GM21723 (cell line): ENCODE measurements at regions not wholly inside any gene's neighbourhood (a gene's known extent, or its start where the extent isn't known, plus 50 kb on each side); places are given as distances from the start of the nearest gene placed in this dataset.

ENCODE experiments used
- ATAC-seq: cut with Tn5 transposase; IDR thresholded peaks from one replicate; pipeline ENCODE4 v1.9.1; 2021; ENCODE audit warnings: mild to moderate bottlenecking, moderate library complexity; ENCODE audit not compliant: unreplicated experiment

DNA sequence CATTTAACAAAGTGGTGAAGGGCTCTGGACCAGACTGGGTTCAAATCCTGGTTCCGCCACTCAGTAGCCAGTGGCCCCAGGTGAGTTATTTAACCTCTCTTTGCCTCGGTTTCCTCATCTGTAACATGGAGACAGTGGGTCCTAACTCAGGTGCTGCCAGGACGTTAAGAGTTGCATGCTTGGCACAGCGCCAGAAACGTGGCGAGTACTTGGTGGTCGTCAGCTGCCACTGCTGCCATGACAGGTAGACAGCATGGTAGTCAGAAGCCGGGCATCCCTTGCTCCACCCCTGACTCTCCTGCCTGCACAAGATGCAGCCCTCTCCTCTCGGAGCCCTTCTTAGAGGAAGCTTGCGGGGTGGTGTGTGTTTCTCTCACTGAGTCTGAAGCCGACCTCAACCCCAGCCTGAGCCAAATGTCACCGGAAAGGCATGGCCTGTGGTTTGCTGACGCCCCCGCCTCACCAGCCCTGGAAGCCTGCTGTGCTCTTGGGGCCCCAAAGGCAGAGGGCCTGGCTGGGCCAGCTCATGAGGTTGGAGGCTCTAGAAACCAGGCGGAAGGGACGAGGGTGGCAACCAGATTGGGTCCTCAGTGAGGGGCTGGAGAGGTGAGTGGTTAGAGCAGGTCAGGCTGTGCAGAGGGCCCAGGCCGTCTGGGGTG, 160.8 kb upstream of the TLE3 start:
- peak; percentile 57 for ATAC-seq

DNA sequence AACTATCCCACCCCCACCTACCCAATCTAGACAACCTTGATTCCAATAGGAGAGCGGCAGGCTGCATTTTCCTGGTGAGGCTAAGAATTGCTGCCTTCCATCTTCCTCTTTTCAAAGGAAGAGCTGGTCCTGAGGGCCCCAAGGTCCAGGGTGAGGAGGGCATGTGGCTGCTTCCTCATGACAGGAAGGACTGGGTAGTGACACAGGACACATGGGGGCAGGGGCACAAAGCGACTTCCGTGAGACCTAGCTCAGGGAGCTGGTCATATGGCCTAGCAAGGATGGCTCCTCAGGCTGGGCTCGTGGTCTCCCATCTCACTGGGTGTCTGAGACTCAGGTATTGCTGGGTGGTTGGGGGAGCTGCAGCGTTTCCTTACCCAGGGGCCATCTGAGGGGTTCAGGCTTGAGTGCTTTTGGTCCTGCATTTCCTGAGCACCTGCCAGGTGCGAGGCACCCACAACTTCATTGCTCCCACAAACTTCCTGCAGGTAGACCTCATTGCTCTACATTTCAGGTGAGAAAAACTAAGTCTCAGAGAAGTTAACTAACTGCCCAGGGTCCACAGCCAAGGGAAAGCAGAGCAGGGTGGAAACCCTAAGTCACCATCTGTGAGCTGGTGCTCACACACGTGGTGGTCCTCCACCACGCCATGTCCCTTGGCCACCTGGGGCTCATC, 160.0 kb upstream of the TLE3 start:
- ATAC-seq = no peak

DNA sequence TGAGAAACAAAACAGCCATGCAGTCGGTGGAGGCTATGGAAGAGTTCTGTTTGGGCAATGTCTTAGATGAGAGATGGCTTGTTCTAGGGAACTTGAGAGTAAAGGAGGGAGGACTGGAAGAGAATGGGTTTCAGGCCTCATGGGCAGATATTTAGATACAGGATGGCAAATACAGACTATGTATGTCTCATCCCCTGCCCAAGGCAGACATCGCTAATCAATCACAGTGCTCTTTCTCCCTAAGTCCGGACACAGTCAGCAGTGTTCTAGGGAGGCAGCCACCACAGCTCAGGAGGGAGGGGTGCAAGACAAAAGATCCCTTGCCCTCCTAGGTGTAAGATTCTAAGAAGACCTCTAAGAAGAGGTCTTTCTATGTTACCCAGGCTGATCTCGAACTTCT, 159.3 kb upstream of the TLE3 start:
- ATAC-seq = no peak

DNA sequence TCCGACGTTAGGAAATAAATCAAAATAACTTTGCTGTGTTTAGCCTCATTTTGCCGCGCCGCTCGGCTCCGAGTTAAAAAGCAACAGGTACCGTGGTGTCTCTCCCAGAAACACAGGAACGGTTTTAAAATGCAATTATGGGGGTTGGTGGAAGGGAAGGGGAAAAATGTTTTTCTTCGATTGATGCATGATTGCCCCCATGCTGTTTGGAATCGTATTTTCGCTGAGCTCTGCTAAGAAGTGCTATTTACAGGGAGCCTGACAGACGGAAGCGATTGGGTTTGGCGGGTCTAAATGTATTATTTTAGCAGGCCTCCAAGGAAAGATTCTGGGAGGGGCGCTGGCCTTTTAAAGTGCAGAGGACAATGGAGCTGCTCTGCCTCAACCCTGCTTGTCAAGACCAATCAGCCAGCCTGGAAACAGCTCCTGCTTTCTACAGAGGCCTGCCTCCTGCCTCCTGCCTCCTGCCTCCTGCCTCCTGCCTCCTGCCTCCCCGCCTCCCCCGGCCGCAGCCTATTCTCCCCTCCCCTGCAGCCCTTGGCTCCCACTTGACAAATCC, 156.7 kb upstream of the TLE3 start:
- ATAC-seq = no peak

DNA sequence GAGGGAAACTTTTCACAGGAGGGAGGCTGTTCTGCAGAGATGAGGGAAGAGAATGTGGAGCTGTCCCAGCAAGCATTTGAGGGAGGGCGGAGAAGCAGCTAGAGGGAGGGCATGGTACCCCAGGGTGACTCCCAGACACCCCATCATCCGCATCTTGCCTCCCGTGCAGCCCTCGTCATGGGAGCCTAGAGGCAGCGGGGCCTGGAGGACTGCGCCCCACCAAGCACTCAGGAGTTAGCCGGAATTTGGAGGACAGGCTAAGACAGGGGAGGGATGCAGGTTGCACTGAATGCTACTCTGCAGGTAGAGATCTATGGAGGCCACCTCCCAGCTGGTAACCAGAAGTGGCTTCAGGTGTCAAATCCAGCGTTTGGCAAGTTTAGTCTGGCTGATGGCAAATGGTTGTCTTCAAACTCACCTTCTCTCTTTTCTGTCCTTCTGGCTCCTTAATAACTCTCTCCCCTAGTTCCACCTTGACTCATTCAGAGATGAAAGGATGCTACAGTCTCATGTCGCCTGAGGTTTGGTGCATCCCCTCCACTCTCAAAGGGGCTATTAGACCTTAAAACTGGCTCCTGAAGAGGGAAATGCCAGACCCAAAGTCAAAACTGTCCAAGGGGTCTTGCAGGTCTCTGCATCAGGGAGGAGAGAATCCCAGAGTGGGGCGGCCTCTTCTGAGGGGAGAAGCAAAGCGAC, 155.9 kb upstream of the TLE3 start:
- ATAC-seq = no peak

DNA sequence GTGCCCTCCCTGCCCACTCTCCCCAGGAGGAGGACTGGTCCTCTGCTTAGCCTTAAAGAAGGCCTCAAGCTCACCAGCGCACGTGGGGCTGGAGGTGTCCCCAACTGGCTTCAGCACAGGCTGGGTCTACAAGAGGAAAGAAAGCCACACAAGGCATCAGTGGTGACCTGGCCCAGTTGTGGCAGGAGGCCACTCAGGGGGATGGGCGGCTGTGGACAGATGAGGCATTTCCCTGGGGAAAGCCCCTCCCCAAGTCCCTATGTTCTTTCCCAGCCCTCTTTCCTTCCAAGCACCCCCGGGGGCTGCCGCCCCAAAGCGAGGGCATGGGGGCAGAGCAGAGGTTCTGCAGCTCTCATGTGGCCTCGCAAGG, 155.2 kb upstream of the TLE3 start:
- no peak for ATAC-seq

DNA sequence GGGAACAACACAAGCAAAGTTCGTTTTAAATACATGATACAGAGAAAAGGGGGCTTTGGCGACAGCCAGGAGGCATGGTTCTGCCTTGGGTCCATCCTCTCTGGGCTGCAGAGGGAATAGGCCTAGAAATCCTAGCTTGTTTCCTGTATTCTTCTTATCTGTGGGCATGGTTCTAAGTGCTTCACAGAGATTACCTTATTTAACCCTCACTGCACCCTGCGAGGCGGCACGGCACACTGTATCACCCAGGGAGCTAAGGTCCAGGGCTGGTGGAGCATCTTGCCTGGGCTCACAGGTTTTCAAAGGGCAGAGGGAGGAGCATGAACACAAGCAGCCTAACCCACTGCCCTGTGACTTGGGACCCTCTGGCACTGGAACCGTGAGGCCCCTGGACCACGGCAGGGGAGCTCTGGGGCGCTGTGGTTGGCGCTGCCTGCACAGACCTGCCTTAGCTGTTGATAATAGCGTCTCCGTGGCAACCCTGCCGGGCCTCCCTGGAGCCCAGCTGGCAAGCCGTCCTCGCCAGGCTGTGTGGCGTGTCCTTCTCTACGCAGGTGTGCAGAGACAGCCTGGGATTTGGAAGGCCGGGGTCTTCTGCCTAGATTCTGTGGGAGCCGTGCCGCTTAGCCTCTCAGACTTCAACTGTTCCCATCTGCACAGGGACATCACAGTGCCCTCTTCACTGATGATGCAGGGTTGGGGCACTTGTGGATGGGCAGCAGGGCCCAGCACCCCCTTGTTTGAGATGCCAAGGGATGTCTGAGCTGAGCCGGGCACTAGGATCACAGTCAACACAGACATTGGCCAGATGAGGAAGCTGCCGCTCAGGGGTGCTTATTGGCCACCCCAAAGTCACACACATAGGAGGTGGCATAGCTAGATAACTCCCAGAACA, 154.6 kb upstream of the TLE3 start:
- ATAC-seq = no peak

DNA sequence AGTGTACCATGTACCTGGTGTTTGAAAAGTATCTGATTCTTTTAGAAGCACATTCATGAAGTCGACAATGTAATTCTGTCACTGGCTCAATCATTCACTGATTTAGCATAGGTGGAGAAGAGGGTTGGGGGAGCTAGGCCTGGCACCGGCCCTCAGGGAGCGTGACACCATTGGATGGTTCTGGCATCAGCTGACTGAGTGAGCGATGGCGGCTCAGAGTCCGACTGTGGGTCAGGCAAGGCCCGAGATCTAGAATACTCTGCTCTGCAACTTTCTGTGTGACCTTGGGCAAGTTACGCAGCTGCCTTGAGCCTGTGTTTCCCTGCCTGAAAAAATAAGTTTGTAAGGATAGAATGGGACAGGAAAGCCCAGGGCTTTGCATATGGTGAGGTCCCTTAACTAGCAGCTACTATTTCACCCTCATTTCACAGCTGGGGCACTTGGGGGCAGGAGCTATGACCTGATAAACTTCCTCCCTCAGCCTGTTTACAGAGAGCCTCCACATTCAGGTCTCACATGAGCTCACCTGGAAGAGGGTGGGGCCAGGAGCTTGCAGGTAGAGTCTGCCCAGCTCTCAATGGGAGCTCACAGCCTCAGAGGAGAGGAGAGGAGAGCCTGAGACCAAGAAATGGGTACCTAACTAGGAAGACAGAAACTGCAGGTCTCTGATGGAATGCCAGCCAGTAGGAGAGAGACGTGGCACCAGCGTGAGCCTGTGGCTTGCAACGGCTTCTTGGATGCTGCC, 153.7 kb upstream of the TLE3 start:
- no peak for ATAC-seq

DNA sequence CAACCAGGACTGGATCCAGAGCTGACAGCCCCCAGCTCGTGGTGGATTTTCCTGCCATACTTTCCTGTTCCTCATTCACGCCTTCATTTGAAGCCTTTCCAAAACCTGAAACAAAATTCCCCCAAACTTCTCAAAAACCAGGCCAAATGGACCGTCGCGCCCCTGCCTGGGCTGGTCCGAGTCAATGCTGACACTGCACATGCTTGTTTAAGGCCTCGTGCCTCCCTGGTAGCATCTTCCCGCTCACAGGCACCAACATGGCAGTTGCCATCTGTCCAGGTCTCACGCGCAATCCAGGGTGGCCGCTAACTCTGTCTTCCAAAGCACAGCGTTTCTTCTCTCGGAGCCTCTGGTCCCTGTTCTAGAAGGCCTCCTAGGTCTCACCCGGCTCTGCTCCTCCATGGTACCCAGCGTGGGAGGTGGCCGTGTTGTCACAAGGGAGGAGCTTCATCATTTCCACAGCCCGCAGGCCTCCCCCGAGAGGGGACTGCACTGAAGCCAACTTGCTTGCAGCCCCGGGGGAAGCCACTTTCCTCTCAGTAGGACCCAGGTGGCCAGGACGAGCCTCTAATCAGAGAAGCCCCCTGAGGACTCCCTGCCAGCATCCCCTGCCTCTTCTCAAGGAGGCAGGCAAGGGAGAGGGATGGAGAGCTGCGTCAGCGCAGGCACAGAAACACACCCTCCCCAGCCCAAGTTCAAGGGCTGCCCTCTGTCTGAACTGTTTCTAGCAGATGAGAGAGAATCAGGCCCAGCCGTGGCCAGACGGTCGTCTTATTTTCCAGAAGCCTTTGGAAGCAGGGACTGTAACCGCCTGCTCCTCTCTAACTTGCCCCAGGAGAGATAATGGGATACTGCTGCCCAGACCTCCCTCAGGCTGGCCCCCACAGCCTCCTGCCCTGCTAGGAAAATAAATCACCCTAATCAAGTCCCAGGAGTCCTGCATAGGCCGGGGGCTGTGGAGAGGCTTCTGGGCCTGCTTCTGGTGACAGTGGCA, 152.8 kb upstream of the TLE3 start:
- no peak for ATAC-seq

DNA sequence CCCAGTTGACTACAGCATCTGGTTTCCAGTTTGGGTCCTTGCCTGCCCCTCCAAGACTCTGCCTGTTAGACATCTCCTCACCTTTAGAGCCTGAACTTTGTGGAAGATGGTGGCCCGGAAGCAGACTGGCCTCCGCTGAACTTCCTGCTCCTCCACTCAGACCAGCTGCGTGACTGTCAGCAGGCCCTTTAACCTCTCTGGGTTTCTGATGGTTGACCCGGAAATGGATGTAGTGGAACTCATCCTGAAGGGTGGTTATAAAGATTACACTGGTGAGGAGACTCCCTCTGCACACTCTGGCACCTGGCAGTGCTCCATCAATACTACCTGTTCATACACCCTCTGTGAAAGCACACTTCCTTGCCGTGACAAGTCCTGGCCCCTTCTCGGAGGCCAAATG, 151.9 kb upstream of the TLE3 start:
- no peak for ATAC-seq

DNA sequence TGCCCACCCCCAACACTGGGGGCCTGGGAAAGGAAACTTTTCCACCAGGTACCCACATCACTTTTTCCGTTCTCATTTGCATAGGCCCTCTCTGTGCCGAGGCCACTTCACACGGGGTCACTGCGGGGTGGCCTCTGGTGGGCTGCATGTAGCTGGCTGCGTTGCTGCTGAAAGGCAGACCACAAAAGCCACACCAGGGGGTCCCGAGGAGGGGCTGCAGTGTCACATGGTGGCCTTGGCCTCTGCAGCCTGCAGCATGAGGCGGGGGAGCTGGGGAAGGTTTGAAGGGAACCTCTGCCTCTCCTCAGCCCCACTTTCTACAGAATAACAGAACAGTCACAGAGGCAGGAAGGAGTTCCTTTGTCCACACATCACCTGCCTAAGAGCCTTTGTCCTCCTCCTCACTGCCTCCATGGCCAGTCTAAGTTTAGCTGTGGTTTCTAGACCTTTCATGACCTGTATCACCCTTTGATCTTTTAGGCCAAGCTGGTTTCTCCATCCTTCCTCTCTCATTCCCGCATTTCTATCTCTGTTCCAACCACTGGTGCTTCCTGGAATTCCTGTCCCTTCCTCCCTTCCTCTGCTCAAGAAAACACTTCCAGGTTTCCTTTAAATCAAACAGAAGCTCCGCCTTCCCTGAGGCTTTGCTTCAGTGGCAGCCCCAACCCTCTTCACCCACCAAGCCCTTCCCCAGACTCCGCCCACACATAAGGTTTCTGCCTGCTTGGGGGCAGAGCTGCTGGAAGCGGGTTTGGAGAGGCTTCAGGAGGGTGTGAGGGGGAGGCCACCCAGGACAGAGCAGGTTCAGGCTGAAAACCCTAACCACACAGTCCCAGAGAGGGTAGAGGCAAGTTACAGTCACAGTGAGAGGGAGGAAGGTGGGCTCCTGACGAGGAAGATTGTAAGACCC, 150.7 kb upstream of the TLE3 start:
- ATAC-seq = no peak

DNA sequence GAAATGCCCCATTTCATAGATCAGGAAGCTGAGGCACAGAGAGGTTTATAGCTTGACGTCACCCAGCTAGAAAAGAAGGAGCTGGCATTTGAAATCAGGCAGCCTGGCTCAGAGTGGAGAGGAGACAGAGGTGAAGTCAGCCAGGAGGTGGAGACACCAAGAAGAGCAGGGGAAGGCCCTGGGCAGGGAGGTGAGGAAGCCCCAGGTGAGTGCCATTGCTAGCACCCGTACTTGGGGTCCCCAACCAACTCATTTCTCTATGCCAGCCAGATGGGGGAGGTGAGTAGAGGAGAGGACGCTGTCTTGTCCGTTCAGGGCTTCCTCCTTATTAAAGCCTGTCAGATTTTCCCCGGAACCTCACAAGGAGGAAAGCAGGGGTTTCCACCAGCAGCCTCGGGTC, 149.6 kb upstream of the TLE3 start:
- ATAC-seq = no peak

DNA sequence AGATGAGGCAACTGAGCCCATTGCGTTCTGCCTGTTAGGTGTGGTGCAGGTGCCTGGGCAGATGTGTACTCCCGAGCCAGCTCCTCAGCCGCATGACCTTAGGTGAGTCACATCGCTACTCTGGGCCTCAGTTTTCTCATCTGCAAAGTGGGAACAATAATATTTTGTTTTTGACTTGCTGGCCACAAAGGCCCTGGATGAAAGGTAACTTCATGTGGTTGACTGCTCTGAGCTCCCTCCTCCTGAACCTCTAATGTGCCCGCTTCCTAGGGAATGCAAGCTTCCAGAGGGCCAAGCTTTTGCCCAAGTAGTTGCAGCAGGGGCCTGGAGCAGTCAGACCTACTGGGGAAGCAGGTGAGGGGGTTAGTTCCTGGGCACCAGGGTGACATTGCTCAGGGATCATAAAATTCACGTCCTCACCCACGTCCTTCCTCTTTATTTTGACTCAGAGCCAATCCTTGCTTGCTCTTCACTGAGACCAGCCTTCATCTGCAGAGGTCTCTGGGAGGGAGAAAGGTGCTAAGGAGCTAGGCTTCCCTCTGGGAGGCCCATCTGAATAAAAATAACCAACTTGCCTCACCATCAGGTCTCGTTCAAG, 149.0 kb upstream of the TLE3 start:
- ATAC-seq = no peak

DNA sequence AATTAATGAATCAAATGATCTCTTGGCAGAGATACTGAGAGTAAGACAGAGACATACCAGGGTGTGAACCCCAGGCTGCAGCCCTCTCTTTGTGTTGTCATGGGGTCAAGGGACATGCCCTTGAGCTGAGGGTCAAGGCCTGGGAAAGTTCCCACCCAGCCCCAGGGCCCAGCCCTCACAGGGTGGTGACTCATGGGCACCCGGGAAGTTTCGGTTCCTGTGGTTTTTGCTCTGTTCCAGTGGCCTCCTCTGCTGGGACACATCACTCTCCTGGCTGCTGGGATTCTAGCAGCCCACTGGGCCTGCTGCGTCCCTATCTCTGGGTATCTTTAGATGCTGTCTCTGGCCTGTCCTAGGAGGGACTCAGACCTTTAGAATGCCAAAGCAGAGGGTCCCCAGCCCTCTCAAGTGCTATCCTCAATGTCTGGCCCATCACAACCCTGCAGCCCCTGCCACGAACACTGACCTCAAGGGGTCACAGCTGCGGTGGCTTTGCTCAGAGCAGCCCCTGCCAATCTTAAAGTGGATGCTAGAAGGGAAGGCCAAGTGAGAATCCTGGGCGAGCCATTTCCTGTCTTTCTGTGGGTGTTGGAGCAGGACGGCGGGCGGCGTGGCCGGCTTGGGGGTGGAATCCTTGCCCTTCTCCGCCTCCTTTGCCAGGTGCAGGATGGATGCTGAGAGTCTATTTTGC, 148.4 kb upstream of the TLE3 start:
- ATAC-seq = no peak

DNA sequence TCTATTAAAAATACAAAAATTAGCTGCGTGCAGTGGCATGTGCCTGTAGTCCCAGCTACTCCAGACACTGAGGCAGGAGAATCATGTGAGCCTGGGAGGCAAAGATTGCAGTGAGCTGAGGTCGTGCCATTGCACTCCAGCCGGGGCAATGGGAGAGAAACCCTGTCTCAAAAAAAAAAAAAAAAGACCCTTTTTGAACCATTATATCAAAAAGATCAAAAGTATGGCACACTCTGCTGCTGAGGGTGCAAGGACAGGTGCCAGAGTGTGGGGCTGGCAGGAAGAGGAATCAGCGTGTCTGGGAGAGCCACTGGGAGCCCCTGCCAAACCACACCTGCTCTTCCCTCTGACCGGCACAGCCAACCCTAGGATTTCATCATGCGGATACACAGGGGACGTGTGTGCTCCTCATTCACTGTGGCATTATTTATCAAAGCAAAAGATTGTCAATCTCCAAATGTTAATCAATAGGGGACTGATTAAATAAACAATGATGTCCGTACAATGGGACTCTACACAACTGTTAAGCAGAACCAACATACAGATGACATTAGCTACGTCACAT, 147.3 kb upstream of the TLE3 start:
- no peak for ATAC-seq

DNA sequence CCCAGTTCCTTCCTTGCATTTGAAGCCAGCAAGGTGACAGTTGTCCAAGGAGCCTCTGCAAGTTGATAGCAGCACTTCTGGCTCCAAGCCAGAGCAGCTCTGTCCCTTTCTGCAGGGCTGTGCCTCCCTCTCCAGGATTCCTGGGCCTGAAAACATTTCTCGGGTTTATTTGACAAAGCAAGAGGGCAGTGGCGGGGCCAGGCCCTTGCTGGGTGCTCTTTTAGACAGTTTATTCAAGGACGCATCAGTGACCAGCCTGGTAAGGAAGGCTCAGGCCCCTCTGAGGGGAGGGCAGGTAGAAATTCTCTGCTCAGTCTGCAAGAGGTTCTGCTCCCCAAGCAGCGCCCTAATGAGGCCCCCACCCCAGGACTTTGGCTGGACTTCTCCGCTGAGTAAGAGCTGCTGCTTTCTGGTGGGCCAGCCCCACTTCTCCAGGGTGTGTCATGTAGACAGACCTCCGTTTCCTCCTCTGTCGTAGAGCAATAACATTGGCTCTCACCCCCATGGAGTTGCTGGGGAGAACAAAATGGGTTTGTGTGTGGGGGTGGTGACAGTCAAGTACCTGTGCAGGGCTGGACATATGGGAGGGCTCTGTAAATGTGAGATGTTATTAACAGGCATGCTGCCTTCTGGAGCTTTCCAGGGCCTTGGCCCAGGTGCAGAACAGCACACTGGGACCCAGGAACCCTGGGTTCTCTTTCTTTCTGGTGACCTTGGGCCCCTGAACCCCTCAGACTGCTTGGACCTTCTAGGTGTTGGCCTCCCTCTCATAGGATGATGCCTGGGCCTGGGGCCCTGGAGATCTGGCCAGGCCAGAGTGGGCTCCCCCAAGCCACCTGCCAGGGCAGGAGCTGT, 146.2 kb upstream of the TLE3 start:
- ATAC-seq = no peak
